Osteoblast (primary cell): ENCODE measurements at regions not wholly inside any gene's neighbourhood (a gene's known extent, or its start where the extent isn't known, plus 50 kb on each side); places are given as distances from the start of the nearest gene placed in this dataset.

ENCODE experiments used
- DNase-seq: peaks from one replicate; pipeline ENCODE4 v3.0.0; 2011; ENCODE audit warnings: low spot score, mixed read lengths; ENCODE audit not compliant: insufficient read length; ENCODE audit errors: missing footprints
- H2AFZ ChIP-seq: 2 replicates; pipeline ENCODE4 v1.6.0; 2011; ENCODE audit warnings: mild to moderate bottlenecking, low read length
- H3K27ac ChIP-seq: 2 replicates; pipeline ENCODE4 v1.5.1; 2011; ENCODE audit warnings: mild to moderate bottlenecking, low read depth, low read length, moderate library complexity
- H3K27me3 ChIP-seq: 2 replicates; pipeline ENCODE4 v1.6.0; 2012; ENCODE audit warnings: mild to moderate bottlenecking, control low read depth, inconsistent platforms, low read length, moderate library complexity; ENCODE audit not compliant: insufficient read depth
- H3K36me3 ChIP-seq: 2 replicates; pipeline ENCODE4 v1.5.1; 2011; ENCODE audit warnings: mild to moderate bottlenecking, low read length, control low read depth, moderate library complexity; ENCODE audit not compliant: insufficient read depth
- H3K4me1 ChIP-seq: 2 replicates; pipeline ENCODE4 v1.5.1; 2011; ENCODE audit warnings: mild to moderate bottlenecking, low read length, control low read depth, moderate library complexity; ENCODE audit not compliant: insufficient read depth
- H3K4me2 ChIP-seq: 2 replicates; pipeline ENCODE4 v1.6.0; 2011; ENCODE audit warnings: mild to moderate bottlenecking, low read length; ENCODE audit not compliant: insufficient read depth
- H3K4me3 ChIP-seq: fragments of 200-600 bp; sonication (generic); 3 replicates; pipeline ENCODE4 v1.5.1; 2012; ENCODE audit warnings: mild to moderate bottlenecking, low read length, inconsistent platforms; ENCODE audit not compliant: insufficient read depth
- H3K79me2 ChIP-seq: 2 replicates; pipeline ENCODE4 v1.6.0; 2012; ENCODE audit warnings: mild to moderate bottlenecking, low read length, control low read depth, inconsistent platforms; ENCODE audit not compliant: insufficient read depth
- H3K9me3 ChIP-seq: 2 replicates; pipeline ENCODE4 v1.5.1; 2011; ENCODE audit warnings: low read depth, low read length, control low read depth
- H4K20me1 ChIP-seq: 2 replicates; pipeline ENCODE4 v1.6.0; 2012; ENCODE audit warnings: mild to moderate bottlenecking, low read length, control low read depth; ENCODE audit not compliant: insufficient read depth
- CTCF ChIP-seq: IDR thresholded peaks from 2 replicates; pipeline ENCODE4 v1.5.1; 2011; ENCODE audit warnings: mild to moderate bottlenecking, low read depth, low read length, moderate library complexity; ENCODE audit errors: extremely low read depth

- Histone ChIP-seq H3K4me1 (no peaks in the 10 kb centered on the region), H3K9me3 (no peaks in the 10 kb centered on the region), H4K20me1 (no peaks in the 10 kb centered on the region), H3K4me2 (no peak overlapping the region), H2AFZ (no peak overlapping the region), H3K4me3 (no peak overlapping the region), H3K27me3 (no peaks in the 10 kb centered on the region), H3K36me3 (no peaks in the 10 kb centered on the region), H3K27ac (no peak overlapping the region), H3K79me2 (no peaks in the 10 kb centered on the region)
- no peak for DNase-seq
- no peak for TF ChIP-seq CTCF
Observed at GRCh38 chr2:53067056-53067455, 700.5 kb upstream of the CHAC2 start.

GRCh38 chr2:53064154-53064553 is 703.5 kb upstream of the CHAC2 start:
- Histone ChIP-seq H3K27me3 (no peaks in the 10 kb centered on the region), H3K79me2 (no peaks in the 10 kb centered on the region), H3K4me1 (no peaks in the 10 kb centered on the region), H3K4me2 (no peak overlapping the region), H3K4me3 (no peak overlapping the region), H3K36me3 (no peaks in the 10 kb centered on the region), H3K9me3 (no peaks in the 10 kb centered on the region), H4K20me1 (no peaks in the 10 kb centered on the region), H3K27ac (no peak overlapping the region), H2AFZ (no peak overlapping the region)
- TF ChIP-seq CTCF: no peak
- no peak for DNase-seq

GRCh38 chr2:53058526-53058925 is 709.1 kb upstream of the CHAC2 start:
- Histone ChIP-seq H3K27me3 (no peaks in the 10 kb centered on the region), H3K36me3 (no peaks in the 10 kb centered on the region), H3K4me2 (no peak overlapping the region), H4K20me1 (no peaks in the 10 kb centered on the region), H3K4me3 (no peak overlapping the region), H3K79me2 (no peaks in the 10 kb centered on the region), H3K9me3 (no peaks in the 10 kb centered on the region), H3K4me1 (no peaks in the 10 kb centered on the region), H2AFZ (no peak overlapping the region), H3K27ac (no peak overlapping the region)
- no peak for DNase-seq
- no peak for TF ChIP-seq CTCF

GRCh38 chr2:53053937-53054336 is 713.7 kb upstream of the CHAC2 start:
- Histone ChIP-seq H3K4me2 (no peak overlapping the region), H3K9me3 (no peaks in the 10 kb centered on the region), H3K4me1 (no peaks in the 10 kb centered on the region), H3K4me3 (no peak overlapping the region), H4K20me1 (no peaks in the 10 kb centered on the region), H3K36me3 (no peaks in the 10 kb centered on the region), H3K27ac (no peak overlapping the region), H2AFZ (no peak overlapping the region), H3K27me3 (no peaks in the 10 kb centered on the region), H3K79me2 (no peaks in the 10 kb centered on the region)
- DNase-seq: no peak
- TF ChIP-seq CTCF: no peak
